ENCODE measurements at regions not wholly inside any gene's neighbourhood (a gene's known extent, or its start where the extent isn't known, plus 50 kb on each side); places are given as distances from the start of the nearest gene placed in this dataset.

DNA sequence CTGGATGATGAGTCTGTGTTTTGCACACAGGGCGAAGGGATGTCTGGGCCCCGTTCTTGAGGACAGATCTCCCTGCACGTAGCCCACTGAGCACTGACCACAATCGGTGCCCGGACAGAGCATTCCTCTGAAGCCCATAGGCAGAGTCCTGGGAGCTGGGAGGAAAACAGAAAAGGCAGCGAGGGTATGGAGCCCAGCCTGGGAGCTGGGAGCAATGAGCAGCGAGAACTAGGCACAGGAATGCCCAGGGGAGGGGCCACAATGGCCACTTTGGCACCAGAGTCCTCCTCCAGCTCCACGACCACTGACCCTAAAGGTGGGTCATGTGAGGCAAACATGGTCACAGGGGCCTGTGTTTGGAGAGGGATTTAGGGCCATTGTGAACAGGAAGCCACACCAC lies 333.9 kb downstream of the EIPR1 start:
- H3K9me3 ChIP-seq = no peaks in the 10 kb centered on the region
- no peaks in the 10 kb centered on the region for H3K36me3 ChIP-seq
- H3K27me3 ChIP-seq = no peaks in the 10 kb centered on the region
- DNase-seq (ENCODE audit: low spot score in 2 of 2) = no peak
- no peak overlapping the region for H3K4me3 ChIP-seq
- no peak overlapping the region for H3K27ac ChIP-seq
- intact Hi-C loops (cut with DNase I) = no loop called here
- no peaks in the 10 kb centered on the region for H3K4me1 ChIP-seq
- no peak for TF ChIP-seq CTCF (IDR thresholded peaks at IDR 0.05)

DNA sequence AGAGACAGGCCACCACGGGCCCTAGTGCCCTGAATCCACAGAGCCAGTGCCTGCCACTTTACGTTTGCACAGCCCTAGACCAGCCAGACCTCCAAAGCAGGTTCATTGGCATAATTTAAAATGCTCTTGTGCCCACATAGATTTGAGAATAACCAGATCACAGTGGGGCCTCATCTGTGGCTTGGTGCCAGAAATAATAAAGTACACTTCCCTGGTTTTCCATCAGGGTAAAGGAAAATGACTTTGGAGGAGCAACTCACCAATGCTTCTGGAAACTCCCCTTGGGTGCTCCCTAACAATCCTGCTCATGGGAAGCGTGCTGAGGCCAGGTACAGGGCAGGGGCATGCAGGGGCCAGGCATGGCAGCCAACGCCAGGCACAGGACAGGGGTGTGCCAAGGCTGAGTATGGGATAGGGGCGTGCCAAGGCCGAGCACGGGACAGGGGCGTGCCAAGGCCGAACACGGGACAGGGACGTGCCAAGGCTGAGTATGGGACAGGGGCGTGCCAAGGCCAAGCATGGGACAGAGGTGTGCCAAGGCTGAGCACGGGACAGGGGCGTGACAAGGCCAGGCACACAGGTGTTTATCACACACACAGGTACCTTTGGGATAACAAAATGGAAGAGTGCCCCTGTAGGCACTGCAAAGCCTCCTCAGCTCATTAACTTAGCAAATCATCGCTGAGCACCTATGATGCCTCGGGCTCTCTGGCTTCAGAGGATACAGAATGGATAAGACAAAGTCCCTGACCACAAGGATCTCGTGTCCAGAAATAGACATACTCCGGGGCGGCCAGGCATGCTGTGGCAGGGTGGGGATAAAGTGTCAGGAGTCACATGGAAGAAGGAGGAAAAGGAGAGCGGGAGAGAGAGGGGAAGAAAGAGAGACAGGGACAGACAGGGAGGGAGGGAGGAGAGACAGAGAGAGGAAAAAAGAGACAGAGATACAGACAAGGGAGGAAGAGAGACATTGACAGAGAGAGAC lies 334.7 kb downstream of the EIPR1 start:
- intact Hi-C loops (cut with DNase I) = no loop called here
- Histone ChIP-seq H3K36me3 (no peaks in the 10 kb centered on the region), H3K4me3 (no peak overlapping the region), H3K27ac (no peak overlapping the region), H3K27me3 (no peaks in the 10 kb centered on the region), H3K9me3 (no peaks in the 10 kb centered on the region), H3K4me1 (no peaks in the 10 kb centered on the region)
- no peak for DNase-seq (ENCODE audit: low spot score in 2 of 2)
- no peak for TF ChIP-seq CTCF (IDR thresholded peaks at IDR 0.05)

- no peaks in the 10 kb centered on the region for H3K4me1 ChIP-seq
- no peaks in the 10 kb centered on the region for H3K36me3 ChIP-seq
- H3K9me3 ChIP-seq = no peaks in the 10 kb centered on the region
- intact Hi-C loops (cut with DNase I) = no loop called here
- no peak for DNase-seq (ENCODE audit: low spot score in 2 of 2)
- H3K27ac ChIP-seq = no peak overlapping the region
- H3K27me3 ChIP-seq = no peaks in the 10 kb centered on the region
- no peak overlapping the region for H3K4me3 ChIP-seq
- TF ChIP-seq CTCF (IDR thresholded peaks at IDR 0.05) = no peak
Measured at GRCh38 chr2:3041841-3042600, 335.6 kb downstream of the EIPR1 start.

DNA sequence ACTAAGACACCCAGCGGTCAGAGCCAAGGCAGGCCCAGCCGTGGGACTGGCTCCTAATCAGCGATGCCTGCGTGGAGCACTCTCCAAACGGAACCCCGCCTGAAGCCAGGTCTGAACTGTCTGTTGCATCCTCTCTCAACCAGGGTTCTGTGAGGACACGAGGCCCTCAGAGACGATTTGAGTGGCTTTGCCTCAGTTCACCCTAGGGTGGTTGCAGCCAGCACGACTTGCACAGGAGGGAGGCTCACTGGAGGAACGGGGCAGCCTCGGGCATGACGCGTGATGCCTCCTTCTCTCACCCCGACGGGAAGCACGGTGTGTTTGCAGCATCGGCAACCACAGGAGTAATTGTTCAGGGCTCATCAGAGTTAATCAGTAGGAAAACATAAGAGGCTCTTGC lies 336.4 kb downstream of the EIPR1 start:
- H3K9me3 ChIP-seq = no peaks in the 10 kb centered on the region
- no peak for TF ChIP-seq CTCF (IDR thresholded peaks at IDR 0.05)
- intact Hi-C loops (cut with DNase I) = no loop called here
- no peaks in the 10 kb centered on the region for H3K4me1 ChIP-seq
- no peak overlapping the region for H3K27ac ChIP-seq
- H3K4me3 ChIP-seq = no peak overlapping the region
- DNase-seq (ENCODE audit: low spot score in 2 of 2) = no peak
- H3K36me3 ChIP-seq = no peaks in the 10 kb centered on the region
- H3K27me3 ChIP-seq = no peaks in the 10 kb centered on the region

DNA sequence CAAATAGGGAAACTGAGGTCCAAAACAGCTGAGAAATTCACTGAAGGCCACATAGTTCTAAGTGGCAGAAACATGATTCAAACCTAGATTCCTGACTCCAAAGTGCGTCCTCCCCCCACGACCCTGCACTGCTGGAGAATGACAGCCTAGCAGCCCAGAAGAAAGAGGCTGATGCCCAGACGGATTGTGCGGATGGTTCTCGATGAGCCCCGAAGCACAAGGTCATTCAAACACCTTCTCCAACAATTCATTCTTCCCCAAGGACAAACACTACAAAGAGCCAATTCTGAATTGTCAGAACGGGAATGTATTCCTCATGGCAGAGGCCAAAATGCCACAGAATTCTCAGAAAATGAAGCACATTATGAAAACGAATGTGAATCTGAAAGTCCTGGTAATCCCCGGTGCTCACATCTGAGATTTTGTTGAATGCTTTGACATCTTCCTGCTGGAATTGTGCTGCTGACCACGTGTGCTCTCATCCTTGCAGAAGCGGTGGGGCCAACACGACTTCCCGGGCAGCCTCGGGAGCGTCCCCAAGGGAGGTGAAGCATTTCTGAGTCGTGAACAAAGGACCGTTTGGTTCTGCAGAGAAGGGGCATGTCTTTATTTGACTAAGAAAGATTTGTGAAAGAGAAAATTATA lies 337.0 kb downstream of the EIPR1 start:
- no peak for DNase-seq (ENCODE audit: low spot score in 2 of 2)
- intact Hi-C loops (cut with DNase I) = no loop called here
- H3K4me3 ChIP-seq = no peak overlapping the region

More for the DNA sequence above, 337.0 kb downstream of the EIPR1 start:
- no peak for TF ChIP-seq CTCF (IDR thresholded peaks at IDR 0.05)
- Histone ChIP-seq H3K36me3 (no peaks in the 10 kb centered on the region), H3K4me1 (no peaks in the 10 kb centered on the region), H3K27me3 (no peaks in the 10 kb centered on the region), H3K27ac (no peak overlapping the region), H3K9me3 (no peaks in the 10 kb centered on the region)
